ENCODE measurements at regions not wholly inside any gene's neighbourhood (a gene's known extent, or its start where the extent isn't known, plus 50 kb on each side); places are given as distances from the start of the nearest gene placed in this dataset.

DNA sequence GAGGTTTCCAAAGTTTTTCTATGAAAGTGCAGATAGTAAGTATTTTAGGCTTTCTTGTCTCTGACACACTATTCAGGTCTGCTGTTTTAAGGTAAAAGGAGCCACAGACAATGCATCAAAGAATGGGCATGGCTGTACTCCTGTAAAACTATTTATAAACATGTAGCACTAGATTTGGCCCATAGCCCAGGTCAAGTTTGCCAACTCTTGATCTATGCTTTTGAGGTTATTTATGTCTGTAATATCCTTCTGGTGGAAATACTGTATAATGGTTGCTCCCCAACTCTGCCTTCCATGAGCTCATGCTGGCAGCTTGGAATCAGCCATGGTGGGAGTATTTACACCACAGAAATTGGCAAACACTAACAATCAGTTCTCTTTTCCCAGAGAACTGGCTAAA lies 244.6 kb downstream of the BUB3 start:
- Histone ChIP-seq H3K27ac (replicated peaks) (no peak overlapping the region), H3K4me3 (replicated peaks; ENCODE audit: insufficient read depth, low read length) (no peak overlapping the region), H3K27me3 (ENCODE audit: insufficient read depth, poor library complexity, severe bottlenecking) (no peaks in the 10 kb centered on the region)
- no peak for DNase-seq (ENCODE audit: low read depth in 1 of 2, low spot score in 1 of 2)
- TF ChIP-seq POLR2AphosphoS5 (IDR thresholded peaks at IDR 0.05; ENCODE audit: low read depth) (no peak), SPI1 (IDR thresholded peaks at IDR 0.05; ENCODE audit: borderline replicate concordance, low read depth) (no peak)
- TF ChIP-seq, protein P1, sequence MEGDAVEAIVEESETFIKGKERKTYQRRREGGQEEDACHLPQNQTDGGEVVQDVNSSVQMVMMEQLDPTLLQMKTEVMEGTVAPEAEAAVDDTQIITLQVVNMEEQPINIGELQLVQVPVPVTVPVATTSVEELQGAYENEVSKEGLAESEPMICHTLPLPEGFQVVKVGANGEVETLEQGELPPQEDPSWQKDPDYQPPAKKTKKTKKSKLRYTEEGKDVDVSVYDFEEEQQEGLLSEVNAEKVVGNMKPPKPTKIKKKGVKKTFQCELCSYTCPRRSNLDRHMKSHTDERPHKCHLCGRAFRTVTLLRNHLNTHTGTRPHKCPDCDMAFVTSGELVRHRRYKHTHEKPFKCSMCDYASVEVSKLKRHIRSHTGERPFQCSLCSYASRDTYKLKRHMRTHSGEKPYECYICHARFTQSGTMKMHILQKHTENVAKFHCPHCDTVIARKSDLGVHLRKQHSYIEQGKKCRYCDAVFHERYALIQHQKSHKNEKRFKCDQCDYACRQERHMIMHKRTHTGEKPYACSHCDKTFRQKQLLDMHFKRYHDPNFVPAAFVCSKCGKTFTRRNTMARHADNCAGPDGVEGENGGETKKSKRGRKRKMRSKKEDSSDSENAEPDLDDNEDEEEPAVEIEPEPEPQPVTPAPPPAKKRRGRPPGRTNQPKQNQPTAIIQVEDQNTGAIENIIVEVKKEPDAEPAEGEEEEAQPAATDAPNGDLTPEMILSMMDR (IDR thresholded peaks at IDR 0.05; ENCODE audit: insufficient read depth, low read length) = no peak
- TF ChIP-seq, protein P2, sequence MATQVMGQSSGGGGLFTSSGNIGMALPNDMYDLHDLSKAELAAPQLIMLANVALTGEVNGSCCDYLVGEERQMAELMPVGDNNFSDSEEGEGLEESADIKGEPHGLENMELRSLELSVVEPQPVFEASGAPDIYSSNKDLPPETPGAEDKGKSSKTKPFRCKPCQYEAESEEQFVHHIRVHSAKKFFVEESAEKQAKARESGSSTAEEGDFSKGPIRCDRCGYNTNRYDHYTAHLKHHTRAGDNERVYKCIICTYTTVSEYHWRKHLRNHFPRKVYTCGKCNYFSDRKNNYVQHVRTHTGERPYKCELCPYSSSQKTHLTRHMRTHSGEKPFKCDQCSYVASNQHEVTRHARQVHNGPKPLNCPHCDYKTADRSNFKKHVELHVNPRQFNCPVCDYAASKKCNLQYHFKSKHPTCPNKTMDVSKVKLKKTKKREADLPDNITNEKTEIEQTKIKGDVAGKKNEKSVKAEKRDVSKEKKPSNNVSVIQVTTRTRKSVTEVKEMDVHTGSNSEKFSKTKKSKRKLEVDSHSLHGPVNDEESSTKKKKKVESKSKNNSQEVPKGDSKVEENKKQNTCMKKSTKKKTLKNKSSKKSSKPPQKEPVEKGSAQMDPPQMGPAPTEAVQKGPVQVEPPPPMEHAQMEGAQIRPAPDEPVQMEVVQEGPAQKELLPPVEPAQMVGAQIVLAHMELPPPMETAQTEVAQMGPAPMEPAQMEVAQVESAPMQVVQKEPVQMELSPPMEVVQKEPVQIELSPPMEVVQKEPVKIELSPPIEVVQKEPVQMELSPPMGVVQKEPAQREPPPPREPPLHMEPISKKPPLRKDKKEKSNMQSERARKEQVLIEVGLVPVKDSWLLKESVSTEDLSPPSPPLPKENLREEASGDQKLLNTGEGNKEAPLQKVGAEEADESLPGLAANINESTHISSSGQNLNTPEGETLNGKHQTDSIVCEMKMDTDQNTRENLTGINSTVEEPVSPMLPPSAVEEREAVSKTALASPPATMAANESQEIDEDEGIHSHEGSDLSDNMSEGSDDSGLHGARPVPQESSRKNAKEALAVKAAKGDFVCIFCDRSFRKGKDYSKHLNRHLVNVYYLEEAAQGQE (IDR thresholded peaks at IDR 0.05; ENCODE audit: insufficient replicate concordance, low read depth) = no peak

DNA sequence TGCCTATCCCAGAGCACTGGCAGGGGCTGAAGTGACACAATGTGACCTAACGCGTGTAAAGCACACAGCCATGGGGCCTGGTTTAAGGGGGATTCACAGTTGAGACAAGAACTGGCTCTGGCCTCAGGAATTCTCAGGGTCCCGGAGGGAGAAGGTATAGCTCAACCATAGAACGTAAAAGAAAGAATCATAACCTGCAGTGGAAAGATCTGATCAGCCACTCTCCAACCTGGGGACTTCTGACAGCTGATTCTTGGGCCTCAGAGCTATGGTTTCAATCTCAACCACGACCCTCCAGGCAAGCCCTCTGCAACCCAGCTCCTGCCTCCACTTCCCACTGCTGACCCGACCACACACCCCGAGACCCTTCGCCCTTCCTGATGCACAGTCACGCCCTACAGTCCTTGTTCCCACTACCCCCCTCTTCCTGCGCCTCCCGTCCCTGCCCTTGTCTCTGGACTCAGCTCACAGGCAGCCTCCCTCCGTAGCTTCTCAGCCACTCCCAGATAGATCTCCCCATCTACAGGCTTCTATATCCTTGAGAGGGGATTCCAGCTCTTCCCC lies 245.2 kb downstream of the BUB3 start:
- Histone ChIP-seq H3K27me3 (ENCODE audit: insufficient read depth, poor library complexity, severe bottlenecking) (no peaks in the 10 kb centered on the region), H3K4me3 (replicated peaks; ENCODE audit: insufficient read depth, low read length) (no peak overlapping the region), H3K27ac (replicated peaks) (no peak overlapping the region)
- no peak for DNase-seq (ENCODE audit: low read depth in 1 of 2, low spot score in 1 of 2)
- TF ChIP-seq POLR2AphosphoS5 (IDR thresholded peaks at IDR 0.05; ENCODE audit: low read depth) = no peak
- TF ChIP-seq GABPA (IDR thresholded peaks at IDR 0.05; ENCODE audit: low read depth) = no peak
- TF ChIP-seq, protein P2 (IDR thresholded peaks at IDR 0.05; ENCODE audit: insufficient replicate concordance, low read depth) = no peak
- TF ChIP-seq, protein P1 (IDR thresholded peaks at IDR 0.05; ENCODE audit: insufficient read depth, low read length) = no peak
- no peak for TF ChIP-seq SPI1 (IDR thresholded peaks at IDR 0.05; ENCODE audit: borderline replicate concordance, low read depth)

DNA sequence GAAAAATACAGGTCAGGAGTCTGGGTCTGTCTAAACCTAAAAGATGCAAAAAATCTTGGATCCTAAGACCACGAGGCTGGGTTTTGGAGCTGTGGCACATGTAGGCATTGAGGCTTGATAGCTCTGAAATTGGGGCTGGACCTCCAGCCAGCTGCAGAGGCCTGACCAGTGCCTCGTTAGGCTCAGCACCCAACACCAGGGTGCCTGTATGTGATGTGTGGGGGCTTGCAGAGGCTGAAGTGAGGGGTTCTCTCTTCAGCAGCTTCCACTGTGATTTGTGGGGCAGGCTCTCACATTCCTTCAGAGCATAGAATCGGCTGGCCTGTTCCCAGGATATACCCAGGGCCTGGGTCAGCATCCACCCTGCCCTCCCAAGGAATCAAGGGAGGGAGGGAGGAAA lies 247.8 kb downstream of the BUB3 start:
- no peaks in the 10 kb centered on the region for H3K27me3 ChIP-seq (ENCODE audit: insufficient read depth, poor library complexity, severe bottlenecking)
- no peak overlapping the region for H3K27ac ChIP-seq (replicated peaks)
- no peak overlapping the region for H3K4me3 ChIP-seq (replicated peaks; ENCODE audit: insufficient read depth, low read length)
- TF ChIP-seq SPI1 (IDR thresholded peaks at IDR 0.05; ENCODE audit: borderline replicate concordance, low read depth) (no peak), GABPA (IDR thresholded peaks at IDR 0.05; ENCODE audit: low read depth) (no peak), POLR2AphosphoS5 (IDR thresholded peaks at IDR 0.05; ENCODE audit: low read depth) (no peak)
- TF ChIP-seq, protein P1 (IDR thresholded peaks at IDR 0.05; ENCODE audit: insufficient read depth, low read length) = no peak
- TF ChIP-seq, protein P2 (IDR thresholded peaks at IDR 0.05; ENCODE audit: insufficient replicate concordance, low read depth) = no peak
- no peak for DNase-seq (ENCODE audit: low read depth in 1 of 2, low spot score in 1 of 2)
